ENCODE measurements at regions not wholly inside any gene's neighbourhood (a gene's known extent, or its start where the extent isn't known, plus 50 kb on each side); places are given as distances from the start of the nearest gene placed in this dataset.

DNA sequence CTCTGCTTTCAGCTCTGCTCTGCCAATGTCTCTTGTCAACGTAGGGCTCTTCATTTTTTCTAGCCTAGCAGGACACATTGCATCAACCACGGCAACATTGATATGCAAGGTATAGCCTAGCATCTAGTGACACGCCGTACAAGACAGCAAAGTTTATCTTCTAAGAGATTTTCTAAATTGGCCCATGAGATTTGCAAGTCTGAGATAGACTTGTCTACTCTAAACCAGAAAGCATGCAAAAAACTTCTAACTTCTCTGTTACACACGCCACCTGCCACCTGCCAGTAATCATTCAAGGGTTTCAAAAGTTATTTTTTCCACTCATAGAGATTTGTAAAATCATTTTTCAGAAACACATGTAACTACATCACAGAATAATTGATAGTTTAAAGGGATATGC, 1265.7 kb downstream of the C4orf33 start:
- TF ChIP-seq, protein P1, sequence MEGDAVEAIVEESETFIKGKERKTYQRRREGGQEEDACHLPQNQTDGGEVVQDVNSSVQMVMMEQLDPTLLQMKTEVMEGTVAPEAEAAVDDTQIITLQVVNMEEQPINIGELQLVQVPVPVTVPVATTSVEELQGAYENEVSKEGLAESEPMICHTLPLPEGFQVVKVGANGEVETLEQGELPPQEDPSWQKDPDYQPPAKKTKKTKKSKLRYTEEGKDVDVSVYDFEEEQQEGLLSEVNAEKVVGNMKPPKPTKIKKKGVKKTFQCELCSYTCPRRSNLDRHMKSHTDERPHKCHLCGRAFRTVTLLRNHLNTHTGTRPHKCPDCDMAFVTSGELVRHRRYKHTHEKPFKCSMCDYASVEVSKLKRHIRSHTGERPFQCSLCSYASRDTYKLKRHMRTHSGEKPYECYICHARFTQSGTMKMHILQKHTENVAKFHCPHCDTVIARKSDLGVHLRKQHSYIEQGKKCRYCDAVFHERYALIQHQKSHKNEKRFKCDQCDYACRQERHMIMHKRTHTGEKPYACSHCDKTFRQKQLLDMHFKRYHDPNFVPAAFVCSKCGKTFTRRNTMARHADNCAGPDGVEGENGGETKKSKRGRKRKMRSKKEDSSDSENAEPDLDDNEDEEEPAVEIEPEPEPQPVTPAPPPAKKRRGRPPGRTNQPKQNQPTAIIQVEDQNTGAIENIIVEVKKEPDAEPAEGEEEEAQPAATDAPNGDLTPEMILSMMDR (IDR thresholded peaks at IDR 0.05) = no peak
- TF ChIP-seq POLR2A (IDR thresholded peaks at IDR 0.05) (no peak), POLR2AphosphoS5 (IDR thresholded peaks at IDR 0.05) (no peak)
